ENCODE measurements at regions not wholly inside any gene's neighbourhood (a gene's known extent, or its start where the extent isn't known, plus 50 kb on each side); places are given as distances from the start of the nearest gene placed in this dataset.

DNA sequence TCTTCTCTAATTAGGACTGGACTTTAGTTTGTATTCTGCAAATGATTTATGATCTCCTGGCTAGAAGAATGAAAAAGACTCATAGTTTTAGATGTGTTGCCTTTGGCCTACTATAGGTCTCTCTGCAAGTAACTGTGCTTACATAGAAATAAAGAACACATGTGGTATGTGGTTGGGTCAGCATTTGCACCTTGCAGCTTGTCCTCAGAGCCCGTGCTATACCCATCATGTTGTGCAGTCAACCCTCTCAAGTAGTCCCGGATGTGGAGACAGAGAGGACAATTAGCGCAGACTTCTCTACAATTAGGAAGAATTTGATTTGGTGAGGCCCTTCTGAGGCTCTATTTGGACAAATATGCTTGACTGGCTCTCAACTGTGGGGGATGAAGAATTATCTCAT lies 203.7 kb upstream of the ITGA4 start:
- Histone ChIP-seq H3K4me1 (ENCODE audit: control insufficient read depth in 4 of 4, insufficient read depth in 4 of 4, low read length in 3 of 4) (peaks cover 2 to 7% (median 4%) of the 10 kb centered on the region in 4 donors), H3K36me3 (ENCODE audit: control insufficient read depth in 4 of 4, insufficient read depth in 3 of 4, low read depth in 1 of 4, low read length in 3 of 4) (no peaks in the 10 kb centered on the region), H3K27me3 (ENCODE audit: control insufficient read depth in 4 of 4, insufficient read depth in 4 of 4, low read length in 3 of 4) (peaks cover 0 to under 1% (median 0%) of the 10 kb centered on the region in 4 donors), H3K4me3 (ENCODE audit: low read depth in 1 of 3, low read length in 3 of 3) (no peak overlapping the region), H3K9ac (ENCODE audit: low read depth in 1 of 2, low read length in 2 of 2) (no peak overlapping the region), H3K9me3 (ENCODE audit: control insufficient read depth in 4 of 4, low read length in 3 of 4) (no peaks in the 10 kb centered on the region), H3K27ac (ENCODE audit: low read depth in 1 of 2, low read length in 2 of 2) (no peak overlapping the region)
- TF ChIP-seq, protein P1, sequence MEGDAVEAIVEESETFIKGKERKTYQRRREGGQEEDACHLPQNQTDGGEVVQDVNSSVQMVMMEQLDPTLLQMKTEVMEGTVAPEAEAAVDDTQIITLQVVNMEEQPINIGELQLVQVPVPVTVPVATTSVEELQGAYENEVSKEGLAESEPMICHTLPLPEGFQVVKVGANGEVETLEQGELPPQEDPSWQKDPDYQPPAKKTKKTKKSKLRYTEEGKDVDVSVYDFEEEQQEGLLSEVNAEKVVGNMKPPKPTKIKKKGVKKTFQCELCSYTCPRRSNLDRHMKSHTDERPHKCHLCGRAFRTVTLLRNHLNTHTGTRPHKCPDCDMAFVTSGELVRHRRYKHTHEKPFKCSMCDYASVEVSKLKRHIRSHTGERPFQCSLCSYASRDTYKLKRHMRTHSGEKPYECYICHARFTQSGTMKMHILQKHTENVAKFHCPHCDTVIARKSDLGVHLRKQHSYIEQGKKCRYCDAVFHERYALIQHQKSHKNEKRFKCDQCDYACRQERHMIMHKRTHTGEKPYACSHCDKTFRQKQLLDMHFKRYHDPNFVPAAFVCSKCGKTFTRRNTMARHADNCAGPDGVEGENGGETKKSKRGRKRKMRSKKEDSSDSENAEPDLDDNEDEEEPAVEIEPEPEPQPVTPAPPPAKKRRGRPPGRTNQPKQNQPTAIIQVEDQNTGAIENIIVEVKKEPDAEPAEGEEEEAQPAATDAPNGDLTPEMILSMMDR (IDR thresholded peaks at IDR 0.05; ENCODE audit: low read depth, low read length, missing input control): no peak
- TF ChIP-seq GABPA (IDR thresholded peaks at IDR 0.05 in 1 of 2, conservative IDR thresholded peaks at IDR 0.05 in 1 of 2) (no peak), NR2F2 (IDR thresholded peaks at IDR 0.05) (no peak), HNF4A (conservative IDR thresholded peaks at IDR 0.05) (no peak), RAD21 (IDR thresholded peaks at IDR 0.05) (no peak), TAF1 (conservative IDR thresholded peaks at IDR 0.05) (no peak), FOXA1 (IDR thresholded peaks at IDR 0.05) (no peak), FOXA2 (IDR thresholded peaks at IDR 0.05) (no peak), SP1 (IDR thresholded peaks at IDR 0.05) (no peak), JUND (IDR thresholded peaks at IDR 0.05) (no peak), HNF4G (IDR thresholded peaks at IDR 0.05) (no peak)
- TF ChIP-seq, protein P2, sequence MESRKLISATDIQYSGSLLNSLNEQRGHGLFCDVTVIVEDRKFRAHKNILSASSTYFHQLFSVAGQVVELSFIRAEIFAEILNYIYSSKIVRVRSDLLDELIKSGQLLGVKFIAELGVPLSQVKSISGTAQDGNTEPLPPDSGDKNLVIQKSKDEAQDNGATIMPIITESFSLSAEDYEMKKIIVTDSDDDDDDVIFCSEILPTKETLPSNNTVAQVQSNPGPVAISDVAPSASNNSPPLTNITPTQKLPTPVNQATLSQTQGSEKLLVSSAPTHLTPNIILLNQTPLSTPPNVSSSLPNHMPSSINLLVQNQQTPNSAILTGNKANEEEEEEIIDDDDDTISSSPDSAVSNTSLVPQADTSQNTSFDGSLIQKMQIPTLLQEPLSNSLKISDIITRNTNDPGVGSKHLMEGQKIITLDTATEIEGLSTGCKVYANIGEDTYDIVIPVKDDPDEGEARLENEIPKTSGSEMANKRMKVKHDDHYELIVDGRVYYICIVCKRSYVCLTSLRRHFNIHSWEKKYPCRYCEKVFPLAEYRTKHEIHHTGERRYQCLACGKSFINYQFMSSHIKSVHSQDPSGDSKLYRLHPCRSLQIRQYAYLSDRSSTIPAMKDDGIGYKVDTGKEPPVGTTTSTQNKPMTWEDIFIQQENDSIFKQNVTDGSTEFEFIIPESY (IDR thresholded peaks at IDR 0.05): no peak
- TF ChIP-seq, protein P3, sequence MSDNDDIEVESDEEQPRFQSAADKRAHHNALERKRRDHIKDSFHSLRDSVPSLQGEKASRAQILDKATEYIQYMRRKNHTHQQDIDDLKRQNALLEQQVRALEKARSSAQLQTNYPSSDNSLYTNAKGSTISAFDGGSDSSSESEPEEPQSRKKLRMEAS (IDR thresholded peaks at IDR 0.05): no peak
- TF ChIP-seq, protein P4, sequence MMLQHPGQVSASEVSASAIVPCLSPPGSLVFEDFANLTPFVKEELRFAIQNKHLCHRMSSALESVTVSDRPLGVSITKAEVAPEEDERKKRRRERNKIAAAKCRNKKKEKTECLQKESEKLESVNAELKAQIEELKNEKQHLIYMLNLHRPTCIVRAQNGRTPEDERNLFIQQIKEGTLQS (IDR thresholded peaks at IDR 0.05): no peak
- TF ChIP-seq, protein P5, sequence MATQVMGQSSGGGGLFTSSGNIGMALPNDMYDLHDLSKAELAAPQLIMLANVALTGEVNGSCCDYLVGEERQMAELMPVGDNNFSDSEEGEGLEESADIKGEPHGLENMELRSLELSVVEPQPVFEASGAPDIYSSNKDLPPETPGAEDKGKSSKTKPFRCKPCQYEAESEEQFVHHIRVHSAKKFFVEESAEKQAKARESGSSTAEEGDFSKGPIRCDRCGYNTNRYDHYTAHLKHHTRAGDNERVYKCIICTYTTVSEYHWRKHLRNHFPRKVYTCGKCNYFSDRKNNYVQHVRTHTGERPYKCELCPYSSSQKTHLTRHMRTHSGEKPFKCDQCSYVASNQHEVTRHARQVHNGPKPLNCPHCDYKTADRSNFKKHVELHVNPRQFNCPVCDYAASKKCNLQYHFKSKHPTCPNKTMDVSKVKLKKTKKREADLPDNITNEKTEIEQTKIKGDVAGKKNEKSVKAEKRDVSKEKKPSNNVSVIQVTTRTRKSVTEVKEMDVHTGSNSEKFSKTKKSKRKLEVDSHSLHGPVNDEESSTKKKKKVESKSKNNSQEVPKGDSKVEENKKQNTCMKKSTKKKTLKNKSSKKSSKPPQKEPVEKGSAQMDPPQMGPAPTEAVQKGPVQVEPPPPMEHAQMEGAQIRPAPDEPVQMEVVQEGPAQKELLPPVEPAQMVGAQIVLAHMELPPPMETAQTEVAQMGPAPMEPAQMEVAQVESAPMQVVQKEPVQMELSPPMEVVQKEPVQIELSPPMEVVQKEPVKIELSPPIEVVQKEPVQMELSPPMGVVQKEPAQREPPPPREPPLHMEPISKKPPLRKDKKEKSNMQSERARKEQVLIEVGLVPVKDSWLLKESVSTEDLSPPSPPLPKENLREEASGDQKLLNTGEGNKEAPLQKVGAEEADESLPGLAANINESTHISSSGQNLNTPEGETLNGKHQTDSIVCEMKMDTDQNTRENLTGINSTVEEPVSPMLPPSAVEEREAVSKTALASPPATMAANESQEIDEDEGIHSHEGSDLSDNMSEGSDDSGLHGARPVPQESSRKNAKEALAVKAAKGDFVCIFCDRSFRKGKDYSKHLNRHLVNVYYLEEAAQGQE (IDR thresholded peaks at IDR 0.05): no peak
- no peak for DNase-seq (ENCODE audit: low spot score)
- WGBS: 92% methylated on average over 3 of the region's 3 CpGs

DNA sequence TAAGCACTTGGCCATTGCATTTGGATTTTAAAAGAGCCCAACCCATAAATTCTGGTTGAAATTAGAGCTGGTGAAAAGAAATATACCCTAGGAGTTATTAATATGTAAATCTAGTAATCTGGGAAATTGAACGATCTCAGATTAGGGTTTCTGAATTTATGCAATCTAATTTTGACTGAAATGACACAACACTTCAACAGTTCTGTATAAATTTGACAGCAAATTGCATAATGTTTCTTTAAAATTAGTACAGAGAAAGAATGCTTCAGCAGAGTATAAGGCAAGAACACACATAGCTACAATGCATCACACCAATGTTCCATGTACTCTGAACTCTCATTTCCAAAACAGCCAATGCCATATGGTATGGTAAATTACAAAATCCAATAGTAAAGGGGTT lies 201.5 kb upstream of the ITGA4 start:
- Histone ChIP-seq H3K27ac (ENCODE audit: low read depth in 1 of 2, low read length in 2 of 2) (no peak overlapping the region), H3K36me3 (ENCODE audit: control insufficient read depth in 4 of 4, insufficient read depth in 3 of 4, low read depth in 1 of 4, low read length in 3 of 4) (no peaks in the 10 kb centered on the region), H3K4me1 (ENCODE audit: control insufficient read depth in 4 of 4, insufficient read depth in 4 of 4, low read length in 3 of 4) (peaks cover 0 to 4% (median 1%) of the 10 kb centered on the region in 4 donors), H3K4me3 (ENCODE audit: low read depth in 1 of 3, low read length in 3 of 3) (no peak overlapping the region), H3K27me3 (ENCODE audit: control insufficient read depth in 4 of 4, insufficient read depth in 4 of 4, low read length in 3 of 4) (peaks cover 0 to 5% (median 0%) of the 10 kb centered on the region in 4 donors), H3K9me3 (ENCODE audit: control insufficient read depth in 4 of 4, low read length in 3 of 4) (no peaks in the 10 kb centered on the region), H3K9ac (ENCODE audit: low read depth in 1 of 2, low read length in 2 of 2) (no peak overlapping the region)
- WGBS: 73% methylated on average over 1 of the region's 1 CpG
- DNase-seq (ENCODE audit: low spot score): no peak
- TF ChIP-seq HNF4A (conservative IDR thresholded peaks at IDR 0.05) (no peak), FOXA2 (IDR thresholded peaks at IDR 0.05) (no peak), SP1 (IDR thresholded peaks at IDR 0.05) (no peak), HNF4G (IDR thresholded peaks at IDR 0.05) (no peak), YY1 (IDR thresholded peaks at IDR 0.05) (no peak), TAF1 (conservative IDR thresholded peaks at IDR 0.05) (no peak), RAD21 (IDR thresholded peaks at IDR 0.05) (no peak), GABPA (IDR thresholded peaks at IDR 0.05 in 1 of 2, conservative IDR thresholded peaks at IDR 0.05 in 1 of 2) (no peak)
- TF ChIP-seq, protein P2 (IDR thresholded peaks at IDR 0.05): no peak
- TF ChIP-seq, protein P3 (IDR thresholded peaks at IDR 0.05): no peak
- TF ChIP-seq, protein P5 (IDR thresholded peaks at IDR 0.05): no peak
